GM21515 (cell line): ENCODE measurements at regions not wholly inside any gene's neighbourhood (a gene's known extent, or its start where the extent isn't known, plus 50 kb on each side); places are given as distances from the start of the nearest gene placed in this dataset.
"Not testable (repeated sequence)": the region's sequence is repeated elsewhere in the genome, so short reads cannot be mapped to it uniquely, and the experiment has no call there.

Experiments
- ATAC-seq: cut with Tn5 transposase; IDR thresholded peaks from one replicate; pipeline ENCODE4 v1.9.1; 2021; ENCODE audit not compliant: unreplicated experiment

DNA sequence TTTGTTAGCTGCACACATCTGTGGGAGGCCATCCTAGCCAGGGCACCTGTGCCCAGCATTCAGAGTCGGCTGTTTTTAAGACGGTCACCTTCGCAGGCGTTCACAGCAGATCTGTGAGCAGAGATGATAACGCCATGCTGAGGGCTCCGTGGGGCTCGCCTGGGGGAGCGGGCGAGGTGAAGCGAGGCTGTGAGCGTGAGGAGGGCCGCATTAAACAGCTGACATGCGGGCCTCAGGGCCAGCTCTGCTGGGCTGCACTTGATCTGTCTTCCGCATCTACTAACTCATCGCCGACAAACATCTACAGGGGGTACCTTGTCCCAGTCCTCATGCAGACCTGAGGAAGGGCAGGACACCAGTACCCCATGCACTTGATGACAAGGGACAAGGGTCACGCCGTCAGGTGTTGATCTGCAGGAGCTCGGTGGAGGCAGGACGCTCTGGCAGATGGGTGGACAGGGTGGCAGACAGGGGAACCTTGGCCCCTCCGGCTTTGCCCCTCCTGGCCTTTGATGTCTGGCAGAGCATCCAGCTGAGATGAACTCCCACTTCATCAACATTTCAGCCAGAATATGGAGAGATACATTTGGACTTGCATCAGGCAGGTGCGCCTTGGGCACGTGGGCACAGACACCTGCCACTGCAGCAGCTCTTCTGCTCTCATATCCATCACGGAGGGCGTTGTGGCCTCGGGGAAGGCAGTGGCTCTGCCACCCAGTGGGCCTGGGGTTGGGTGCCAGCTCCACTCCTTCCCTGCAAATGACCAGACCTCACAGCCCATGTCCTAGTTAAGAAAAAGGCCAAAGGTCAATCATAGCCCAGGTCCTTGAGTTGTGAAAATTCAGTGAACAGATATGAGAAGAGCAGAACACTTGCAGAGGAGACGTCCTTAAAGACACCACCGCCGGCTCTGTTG lies 822.9 kb downstream of the BRD1 start:
- ATAC-seq: no peak

DNA sequence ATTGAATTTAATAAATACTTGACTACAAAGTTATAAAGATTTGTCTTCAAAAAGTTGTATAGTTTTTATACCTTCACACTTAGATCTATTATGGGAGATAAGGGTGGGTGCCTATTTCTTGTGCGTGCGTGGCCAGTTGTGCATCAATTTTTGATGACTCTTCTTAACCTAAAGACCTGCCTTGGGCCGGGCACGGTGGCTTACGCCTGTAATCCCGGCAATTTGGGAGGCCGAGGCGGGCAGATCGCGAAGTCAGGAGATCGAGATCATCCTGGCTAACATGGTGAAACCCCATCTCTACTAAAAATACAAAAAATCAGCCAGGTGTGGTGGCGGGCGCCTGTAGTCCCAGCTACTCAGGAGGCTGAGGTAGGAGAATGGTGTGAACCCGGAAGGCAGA lies 830.1 kb downstream of the BRD1 start:
- not testable (repeated sequence) for ATAC-seq

GRCh38 chr22:48993655-48994054 lies 834.0 kb downstream of the BRD1 start:
- no peak for ATAC-seq

- ATAC-seq: no peak
Observed at GRCh38 chr22:48984639-48985038, 843.0 kb downstream of the BRD1 start.

DNA sequence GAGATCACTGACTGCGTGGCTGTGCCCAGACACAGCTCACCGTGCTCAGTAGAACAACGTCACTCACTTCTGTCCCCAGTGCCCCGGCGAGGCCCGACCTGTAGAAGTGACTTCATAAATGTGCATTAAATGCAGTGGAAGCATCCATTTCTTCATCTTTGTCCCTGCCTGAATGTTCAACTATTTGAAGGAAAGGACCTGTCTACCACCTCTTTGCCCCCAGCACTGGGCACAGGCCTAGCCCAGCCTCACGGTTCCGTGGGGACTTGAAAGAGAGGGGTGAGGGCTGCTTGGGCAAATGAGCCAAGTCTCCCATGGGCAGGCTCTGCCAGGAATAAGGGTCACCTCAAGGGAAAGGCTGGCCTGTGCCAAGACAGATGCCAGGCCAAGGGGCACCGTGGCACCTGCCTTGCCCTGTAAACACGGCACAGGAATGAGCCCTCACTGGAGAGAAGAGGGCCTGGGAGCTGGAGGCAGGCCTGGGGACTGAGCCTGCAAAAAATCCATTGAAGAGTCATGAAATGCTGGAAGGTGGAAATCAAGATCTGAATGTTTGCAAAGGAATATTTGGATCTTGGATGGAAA lies 845.3 kb downstream of the BRD1 start:
- no peak for ATAC-seq

- no peak for ATAC-seq
Observed at GRCh38 chr22:48981371-48982061, 846.2 kb downstream of the BRD1 start.

- no peak for ATAC-seq
Observed at GRCh38 chr22:48980918-48981317, 846.8 kb downstream of the BRD1 start.

- no peak for ATAC-seq
Observed at GRCh38 chr22:48980409-48980808, 847.3 kb downstream of the BRD1 start.

DNA sequence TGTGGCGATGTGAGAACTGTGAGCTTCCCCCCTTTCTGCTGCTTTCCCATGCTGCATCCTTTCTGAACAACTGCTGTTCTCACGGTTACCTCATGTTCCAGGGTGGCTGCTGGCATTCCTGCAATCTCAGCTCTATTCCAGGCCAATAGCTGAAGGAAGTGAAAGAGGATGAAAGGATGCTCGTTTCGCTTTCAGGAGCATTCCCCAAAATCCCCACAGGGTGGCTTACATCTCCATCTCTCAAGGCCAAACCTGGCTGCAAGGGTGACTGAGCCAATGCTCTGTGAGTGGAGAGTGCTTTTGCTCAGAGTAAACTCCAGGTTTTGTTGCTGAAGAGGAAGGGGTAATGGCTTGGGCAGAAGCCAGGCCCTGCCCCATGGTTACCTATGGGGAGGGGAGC lies 848.2 kb downstream of the BRD1 start:
- ATAC-seq: no peak

- no peak for ATAC-seq
Observed at GRCh38 chr22:48976556-48977535, 850.8 kb downstream of the BRD1 start.

GRCh38 chr22:48975886-48976285 lies 851.8 kb downstream of the BRD1 start:
- ATAC-seq: no peak

GRCh38 chr22:48975316-48975741 lies 852.3 kb downstream of the BRD1 start:
- ATAC-seq: no peak

DNA sequence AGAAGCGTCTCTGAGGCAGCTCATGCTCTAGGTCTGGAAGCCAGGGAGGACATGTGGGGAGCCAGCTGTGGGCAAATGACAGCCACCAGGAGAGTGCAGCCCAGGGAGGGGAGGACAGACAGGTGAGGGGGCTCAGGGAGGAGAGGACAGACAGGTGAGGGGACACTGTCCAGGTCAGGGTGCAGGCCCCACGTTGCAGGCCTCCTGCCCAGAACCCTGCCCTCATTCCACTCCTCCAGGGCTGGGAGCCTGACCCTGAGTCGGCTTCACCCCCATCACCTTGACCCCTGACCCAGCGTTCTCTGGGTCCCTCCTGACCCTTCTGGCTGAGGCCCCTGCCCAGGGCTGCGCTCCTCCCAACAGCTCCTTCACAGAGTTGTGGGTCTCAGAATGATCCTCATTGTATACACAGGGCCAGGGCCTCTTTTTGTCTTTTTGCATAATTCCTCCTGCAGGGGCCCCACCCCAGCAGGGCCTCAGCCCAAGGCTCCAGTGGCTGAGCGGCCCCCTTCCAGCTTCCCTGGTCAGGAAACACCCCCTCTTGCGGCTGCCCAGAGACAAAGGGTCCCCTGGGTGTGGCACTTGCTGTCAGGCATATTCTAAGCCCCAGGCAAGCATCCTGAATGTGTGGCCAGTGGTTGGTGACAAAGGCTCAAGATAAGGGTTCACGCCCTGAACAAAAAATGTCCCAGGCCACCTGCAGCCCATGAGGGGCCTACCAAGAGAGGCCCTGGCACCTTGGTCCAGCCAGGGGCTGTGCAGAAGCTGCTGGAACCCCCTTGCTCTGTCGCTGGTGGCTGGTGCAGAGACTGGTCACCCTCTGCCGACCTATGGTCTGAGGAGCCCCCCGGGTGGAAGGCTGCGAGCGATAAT lies 853.0 kb downstream of the BRD1 start:
- ATAC-seq: no peak

DNA sequence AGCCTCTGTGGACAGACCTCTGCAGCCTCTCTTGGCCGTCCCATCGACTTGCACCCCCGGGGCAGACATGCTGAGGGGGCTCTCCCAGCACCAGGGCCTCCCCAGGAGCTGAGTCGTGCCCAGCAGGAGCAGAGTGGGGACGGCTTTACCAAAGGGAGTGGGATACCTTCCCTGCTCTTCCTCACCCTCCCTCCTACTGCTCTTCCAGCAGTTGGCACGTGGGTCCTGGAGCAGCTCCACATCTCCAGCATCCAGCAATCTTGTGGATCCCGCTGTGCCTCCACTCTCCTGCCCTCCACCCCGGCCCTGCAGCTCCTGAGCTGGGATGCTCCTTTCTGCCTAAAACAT lies 854.0 kb downstream of the BRD1 start:
- no peak for ATAC-seq

DNA sequence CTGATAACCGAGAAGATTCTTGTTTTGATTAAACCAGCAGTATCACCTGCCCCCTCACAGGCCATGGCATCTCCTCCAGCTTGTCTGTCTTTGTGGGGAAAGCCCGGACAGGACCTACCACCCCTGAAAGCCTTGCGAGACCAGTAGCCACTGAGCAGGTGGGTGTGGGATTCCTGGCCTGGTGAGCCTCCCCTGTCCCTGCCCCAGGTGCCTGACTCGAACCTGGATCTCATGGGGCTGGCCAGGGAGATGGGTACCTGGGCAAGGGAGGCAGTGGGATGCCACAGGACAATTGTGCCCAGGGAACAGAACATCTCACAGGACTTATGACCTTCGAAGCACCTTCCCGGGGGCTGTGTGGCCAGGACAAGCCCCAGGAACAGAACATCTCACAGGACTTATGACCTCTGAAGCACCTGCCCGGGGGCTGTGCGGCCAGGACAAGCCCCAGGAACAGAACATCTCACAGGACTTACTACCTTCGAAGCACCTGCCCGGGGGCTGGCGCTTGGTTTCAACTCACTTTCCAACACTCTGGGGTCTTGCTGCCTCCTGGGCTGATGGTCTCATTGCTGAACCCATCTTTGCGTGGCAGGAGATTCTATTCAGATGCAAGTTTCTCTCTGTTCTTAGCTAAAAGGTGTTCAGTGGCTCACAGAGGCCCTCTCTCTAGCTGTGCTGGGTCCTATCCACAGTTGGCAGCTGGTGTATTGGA lies 854.5 kb downstream of the BRD1 start:
- ATAC-seq: no peak

GRCh38 chr22:48968201-48968959 lies 859.3 kb downstream of the BRD1 start:
- ATAC-seq: no peak

GRCh38 chr22:48963405-48963804 lies 864.3 kb downstream of the BRD1 start:
- ATAC-seq: no peak

DNA sequence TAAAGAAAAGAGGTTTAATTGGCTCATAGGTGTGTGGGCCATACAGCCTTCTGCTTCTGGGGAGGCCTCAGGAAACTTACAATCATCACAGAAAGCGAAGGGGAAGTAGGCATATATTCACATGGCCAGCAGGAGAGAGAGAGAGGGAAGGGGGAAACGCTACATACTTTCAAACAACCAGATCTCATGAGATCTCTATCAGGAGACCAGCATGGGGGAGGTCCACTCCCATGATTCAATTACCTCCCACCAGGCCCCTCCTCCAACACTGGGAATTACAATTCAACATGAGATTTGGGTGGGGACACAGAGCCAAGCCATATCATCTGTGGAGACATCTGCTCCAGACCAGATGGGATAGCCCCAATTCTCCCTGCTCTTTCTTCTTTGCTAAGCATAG lies 866.0 kb downstream of the BRD1 start:
- no peak for ATAC-seq
